SK-N-SH (cell line): ENCODE measurements at regions not wholly inside any gene's neighbourhood (a gene's known extent, or its start where the extent isn't known, plus 50 kb on each side); places are given as distances from the start of the nearest gene placed in this dataset.

ENCODE experiments used
- CTCF ChIA-PET: fragments of 300-600, 350-600 bp; formaldehyde crosslinking; extraction: SDS; loops from one replicate; lab custom pipeline; 2021; lab: Yijun Ruan, JAX
- POLR2A ChIA-PET: fragments of 350-600 bp; sonication (Branson Sonifier 250); formaldehyde crosslinking; extraction: SDS; loops from one replicate; lab custom pipeline; 2020; ENCODE audit warnings: antibody characterized with exemption, inconsistent platforms; lab: Yijun Ruan, JAX
- DNase-seq: peaks from one replicate; pipeline ENCODE4 v3.0.0; 2012
- H2AFZ ChIP-seq: fragments of 200-600 bp; sonication (generic); 2 replicates; pipeline ENCODE4 v1.8.1; 2016; ENCODE audit warnings: antibody characterized with exemption, mild to moderate bottlenecking, low read depth
- H3F3A ChIP-seq: fragments of 200-600 bp; sonication (generic); replicated peaks from 2 replicates; pipeline ENCODE3; 2016; ENCODE audit warnings: antibody characterized with exemption, mild to moderate bottlenecking; ENCODE audit not compliant: insufficient read depth
- H3K27ac ChIP-seq, 2 experiments: fragments of 200-500 bp in 1 of 2; fragments of 200-600 bp in 1 of 2; sonication (Bioruptor generic) in 1 of 2; sonication (generic), shearing (Covaris generic) in 1 of 2; 2 replicates each; pipeline versions ENCODE4 v1.5.1 to v1.6.1; 2014 to 2016; ENCODE audit warnings: low read depth in 2 of 2, inconsistent platforms in 1 of 2, low read length in 1 of 2, mild to moderate bottlenecking in 1 of 2, mixed read lengths in 1 of 2
- H3K27me3 ChIP-seq: fragments of 200-600 bp; sonication (generic), shearing (Covaris generic); 2 replicates; pipeline ENCODE4 v1.6.1; 2016; ENCODE audit warnings: mixed run types; ENCODE audit not compliant: insufficient read depth
- H3K36me3 ChIP-seq, 2 experiments: fragments of 200-500 bp in 1 of 2; fragments of 200-600 bp in 1 of 2; sonication (Bioruptor generic) in 1 of 2; sonication (generic) in 1 of 2; replicated peaks in 1 of 2; 2 replicates each; pipeline versions ENCODE3 to v1.5.1; 2014 to 2016; ENCODE audit warnings: low read length in 1 of 2, mild to moderate bottlenecking in 1 of 2; ENCODE audit not compliant: insufficient read depth in 2 of 2, control insufficient read depth in 1 of 2
- H3K4me1 ChIP-seq, 2 experiments: fragments of 200-500 bp in 1 of 2; fragments of 200-600 bp in 1 of 2; sonication (Bioruptor generic) in 1 of 2; sonication (generic), shearing (Covaris generic) in 1 of 2; 2 replicates each; pipeline versions ENCODE4 v1.5.1 to v1.6.1; 2014 to 2016; ENCODE audit warnings: low read depth in 1 of 2, low read length in 1 of 2, mixed run types in 1 of 2; ENCODE audit not compliant: insufficient read depth in 2 of 2, control insufficient read depth in 1 of 2
- H3K4me2 ChIP-seq: fragments of 200-600 bp; sonication (generic), shearing (Covaris generic); 2 replicates; pipeline ENCODE4 v1.6.1; 2017; ENCODE audit warnings: mixed run types
- H3K4me3 ChIP-seq, 2 experiments: fragments of 200-500 bp in 1 of 2; fragments of 200-600 bp in 1 of 2; sonication (Bioruptor generic) in 1 of 2; sonication (generic), shearing (Covaris generic) in 1 of 2; 2 replicates each; pipeline versions ENCODE4 v1.5.1 to v1.8.1; 2014 to 2016; ENCODE audit warnings: low read depth in 2 of 2, inconsistent platforms in 1 of 2, low read length in 1 of 2, mild to moderate bottlenecking in 1 of 2, mixed read lengths in 1 of 2, moderate library complexity in 1 of 2
- H3K79me2 ChIP-seq: fragments of 200-600 bp; sonication (generic); 2 replicates; pipeline ENCODE4 v1.8.1; 2017; ENCODE audit warnings: mild to moderate bottlenecking; ENCODE audit not compliant: insufficient read depth
- H3K9ac ChIP-seq: fragments of 200-600 bp; sonication (generic); 2 replicates; pipeline ENCODE4 v1.6.1; 2017; ENCODE audit warnings: mixed run types
- H3K9me2 ChIP-seq: fragments of 200-600 bp; sonication (generic); 2 replicates; pipeline ENCODE4 v1.6.1; 2017; ENCODE audit warnings: mixed run types
- H3K9me3 ChIP-seq: fragments of 200-600 bp; sonication (generic); 2 replicates; pipeline ENCODE4 v1.6.1; 2017; ENCODE audit warnings: mixed run types, mild to moderate bottlenecking, moderate library complexity
- H4K20me1 ChIP-seq: fragments of 200-600 bp; sonication (generic); 2 replicates; pipeline ENCODE4 v1.6.1; 2017; ENCODE audit warnings: mild to moderate bottlenecking, mixed run types; ENCODE audit not compliant: insufficient read depth
- GABPA ChIP-seq: IDR thresholded peaks from 2 replicates; pipeline ENCODE4 v1.4.0; 2012; ENCODE audit warnings: low read depth, mild to moderate bottlenecking
- JUND ChIP-seq: IDR thresholded peaks from 2 replicates; pipeline ENCODE4 v1.4.0; 2012
- MAX ChIP-seq: IDR thresholded peaks from 2 replicates; pipeline ENCODE4 v1.4.0; 2012; ENCODE audit warnings: low read depth
- NRF1 ChIP-seq: IDR thresholded peaks from 2 replicates; pipeline ENCODE4 v1.6.1; 2012; ENCODE audit warnings: low read depth, mild to moderate bottlenecking, low read length
- RAD21 ChIP-seq: IDR thresholded peaks from 2 replicates; pipeline ENCODE4 v1.6.1; 2012; ENCODE audit warnings: mild to moderate bottlenecking, low read length
- RCOR1 ChIP-seq: fragments of 150-350 bp; IDR thresholded peaks from 2 replicates; pipeline ENCODE4 v1.6.1; 2017; ENCODE audit warnings: antibody characterized with exemption, low read length
- REST ChIP-seq: IDR thresholded peaks from 2 replicates; pipeline ENCODE4 v1.6.1; 2012; ENCODE audit warnings: mild to moderate bottlenecking, low read depth, low read length, moderate library complexity
- RXRA ChIP-seq: IDR thresholded peaks from 2 replicates; pipeline ENCODE4 v1.4.0; 2012; ENCODE audit warnings: low read depth, mild to moderate bottlenecking, borderline replicate concordance
- SMC3 ChIP-seq: IDR thresholded peaks from 2 replicates; pipeline ENCODE4 v1.6.1; 2012; ENCODE audit warnings: low read depth, low read length, improper control_type of control experiment
- TAF1 ChIP-seq: IDR thresholded peaks from 2 replicates; pipeline ENCODE4 v1.6.1; 2012; ENCODE audit warnings: low read depth, mild to moderate bottlenecking, low read length, moderate library complexity, borderline replicate concordance
- TCF12 ChIP-seq: IDR thresholded peaks from 2 replicates; pipeline ENCODE4 v1.4.0; 2012
- WGBS: methylation state at CpG from one replicate; pipeline ENCODE4 v1.1.6; 2017; ENCODE audit warnings: low lambda C conversion rate; 5-methylcytosine and 5-hydroxymethylcytosine counted together

- WGBS = 2% methylated on average over 1 of the region's 1 CpG
- H3K9me2 ChIP-seq = no peaks in the 10 kb centered on the region
These were observed 323.3 kb downstream of the FOXG1 start for GRCh38 chr14:29089849-29090248.

GRCh38 chr14:29092121-29092520 lies 325.5 kb downstream of the FOXG1 start:
- no peak for DNase-seq
- no peak overlapping the region for H3K9ac ChIP-seq
- H3K9me3 ChIP-seq = no peaks in the 10 kb centered on the region
- CTCF ChIA-PET = no interaction called here
- TF ChIP-seq TCF12 (no peak), SMC3 (no peak), RCOR1 (no peak), GABPA (no peak), REST (no peak), TAF1 (no peak), RAD21 (no peak), RXRA (no peak), MAX (no peak)
- H3K79me2 ChIP-seq = no peaks in the 10 kb centered on the region
- no peaks in the 10 kb centered on the region for H4K20me1 ChIP-seq
- H3K4me1 ChIP-seq = no peaks in the 10 kb centered on the region
- no peak overlapping the region for H2AFZ ChIP-seq
- no peak overlapping the region for H3K4me2 ChIP-seq
- no peaks in the 10 kb centered on the region; the same call in 1 of the 2 replicates for H3K27me3 ChIP-seq
- no peaks in the 10 kb centered on the region for H3F3A ChIP-seq
- under 1% methylated on average over 4 of the region's 4 CpGs for WGBS
- H3K36me3 ChIP-seq = no peaks in the 10 kb centered on the region
- no peak overlapping the region for H3K27ac ChIP-seq
- POLR2A ChIA-PET = no interaction called here
- H3K4me3 ChIP-seq = no peak overlapping the region
- H3K9me2 ChIP-seq = no peaks in the 10 kb centered on the region

More at GRCh38 chr14:29089849-29090248, 323.3 kb downstream of the FOXG1 start:
- Histone ChIP-seq H3K4me3 (no peak overlapping the region), H3F3A (no peaks in the 10 kb centered on the region), H3K27ac (no peak overlapping the region), H3K36me3 (no peaks in the 10 kb centered on the region), H3K9ac (no peak overlapping the region), H4K20me1 (no peaks in the 10 kb centered on the region), H3K4me1 (no peaks in the 10 kb centered on the region), H2AFZ (no peak overlapping the region), H3K79me2 (no peaks in the 10 kb centered on the region), H3K9me3 (no peaks in the 10 kb centered on the region), H3K27me3 (no peaks in the 10 kb centered on the region; the same call in 1 of the 2 replicates), H3K4me2 (no peak overlapping the region)
- POLR2A ChIA-PET = no interaction called here
- TF ChIP-seq NRF1 (no peak), JUND (no peak)
- no peak for DNase-seq
- CTCF ChIA-PET = no interaction called here
